HL-60 (cell line): ENCODE measurements at regions not wholly inside any gene's neighbourhood (a gene's known extent, or its start where the extent isn't known, plus 50 kb on each side); places are given as distances from the start of the nearest gene placed in this dataset.

Experiments used
- DNase-seq, 2 experiments: peaks; one replicate each; pipeline ENCODE4 v3.0.0-alpha.2; 2010 to 2020; ENCODE audit warnings: low read depth in 1 of 2, low spot score in 1 of 2
- H3K27ac ChIP-seq: fragments of 250-450 bp; sonication (Bioruptor Pico); replicated peaks from 2 replicates; pipeline ENCODE4 v1.5.1; 2020; ENCODE audit warnings: mild to moderate bottlenecking, moderate library complexity
- H3K27me3 ChIP-seq: fragments of 250-450 bp; sonication (Bioruptor Pico); 2 replicates; pipeline ENCODE4 v1.5.1; 2021; ENCODE audit warnings: mild to moderate bottlenecking, moderate library complexity; ENCODE audit not compliant: insufficient read depth, poor library complexity, severe bottlenecking
- H3K4me3 ChIP-seq: replicated peaks from 2 replicates; pipeline ENCODE4 v1.5.1; 2011; ENCODE audit warnings: mild to moderate bottlenecking, control low read depth, low read length; ENCODE audit not compliant: insufficient read depth
- CTCF ChIP-seq: IDR thresholded peaks from one replicate; pipeline ENCODE4 v1.5.1; 2011; ENCODE audit warnings: low read length, control low read depth, inconsistent platforms; ENCODE audit not compliant: insufficient read depth
- GABPA ChIP-seq: IDR thresholded peaks from 2 replicates; pipeline ENCODE4 v1.6.1; 2012; ENCODE audit warnings: low read depth
- POLR2AphosphoS5 ChIP-seq: IDR thresholded peaks from 2 replicates; pipeline ENCODE4 v1.6.1; 2012; ENCODE audit warnings: low read depth
- REST ChIP-seq: IDR thresholded peaks from 2 replicates; pipeline ENCODE4 v1.6.1; 2012; ENCODE audit warnings: low read depth; ENCODE audit not compliant: insufficient replicate concordance
- SPI1 ChIP-seq: IDR thresholded peaks from 2 replicates; pipeline ENCODE4 v1.6.1; 2012; ENCODE audit warnings: low read depth, mild to moderate bottlenecking, borderline replicate concordance

- no peak for TF ChIP-seq SPI1
- TF ChIP-seq POLR2AphosphoS5, result no peak
- TF ChIP-seq REST, result no peak
- no peak for TF ChIP-seq CTCF
- TF ChIP-seq GABPA, result no peak
- DNase-seq, result no peak
- no peak overlapping the region for H3K27ac ChIP-seq
- no peak overlapping the region for H3K4me3 ChIP-seq
- no peaks in the 10 kb centered on the region for H3K27me3 ChIP-seq
These were observed 871.0 kb upstream of the CITED2 start for GRCh38 chr6:140245296-140246040.

- TF ChIP-seq POLR2AphosphoS5 (no peak), GABPA (no peak), REST (no peak), CTCF (no peak), SPI1 (no peak)
- Histone ChIP-seq H3K4me3 (no peak overlapping the region), H3K27ac (no peak overlapping the region), H3K27me3 (no peaks in the 10 kb centered on the region)
- DNase-seq, result no peak
These were observed 862.8 kb upstream of the CITED2 start for GRCh38 chr6:140237251-140237650.

GRCh38 chr6:140236732-140237131 is 862.3 kb upstream of the CITED2 start:
- DNase-seq, result no peak
- Histone ChIP-seq H3K27ac (no peak overlapping the region), H3K27me3 (no peaks in the 10 kb centered on the region), H3K4me3 (no peak overlapping the region)
- TF ChIP-seq CTCF, result no peak
- TF ChIP-seq SPI1, result no peak
- TF ChIP-seq POLR2AphosphoS5, result no peak
- TF ChIP-seq GABPA, result no peak
- no peak for TF ChIP-seq REST
